ENCODE measurements at regions not wholly inside any gene's neighbourhood (a gene's known extent, or its start where the extent isn't known, plus 50 kb on each side); places are given as distances from the start of the nearest gene placed in this dataset.

GRCh38 chr15:68508485-68509189 lies 70.2 kb upstream of the CORO2B start:
- Histone ChIP-seq H3K27me3 (ENCODE audit: control insufficient read depth, extremely low read depth, insufficient read depth, low read length) (peaks cover 24% of the 10 kb centered on the region), H3K9ac (ENCODE audit: control insufficient read depth, extremely low read depth, insufficient read depth, low read length) (no peak overlapping the region), H3K9me1 (ENCODE audit: control insufficient read depth, extremely low read depth, insufficient read depth, low read length) (no peaks in the 10 kb centered on the region), H3K4me2 (ENCODE audit: control insufficient read depth, extremely low read depth, insufficient read depth, low read depth, low read length) (no peak overlapping the region), H3K79me2 (ENCODE audit: control insufficient read depth, insufficient read depth, low read length) (no peaks in the 10 kb centered on the region), H3K27ac (ENCODE audit: control insufficient read depth, insufficient read depth, low read length) (no peak overlapping the region), H3K36me3 (ENCODE audit: control insufficient read depth in 2 of 2, extremely low read depth in 1 of 2, insufficient read depth in 2 of 2, low read length in 2 of 2) (no peaks in the 10 kb centered on the region), H4K20me1 (ENCODE audit: control insufficient read depth, extremely low read depth, insufficient read depth, low read length) (no peaks in the 10 kb centered on the region), H3K4me3 (ENCODE audit: control insufficient read depth in 2 of 3, extremely low read depth in 1 of 3, insufficient read depth in 2 of 3, low read depth in 1 of 3, low read length in 3 of 3) (no peak overlapping the region), H3K9me3 (ENCODE audit: control insufficient read depth, low read depth, low read length) (no peaks in the 10 kb centered on the region), H2AFZ (ENCODE audit: control insufficient read depth, low read length) (no peak overlapping the region), H3K4me1 (ENCODE audit: control insufficient read depth, extremely low read depth, insufficient read depth, low read length) (no peaks in the 10 kb centered on the region)
- dilution Hi-C loops (cut with MboI; ENCODE audit: extremely low pct_ligation_motif_present, low sequenced_read_pairs), result no loop called here
- FAIRE-seq (no peak), DNase-seq (ENCODE audit: low read depth, low spot score) (no peak)
- TF ChIP-seq EZH2 (IDR thresholded peaks at IDR 0.05; ENCODE audit: low read length) (no peak), CTCF (optimal IDR thresholded peaks at IDR 0.05 in 1 of 3, IDR thresholded peaks at IDR 0.05 in 1 of 3, conservative IDR thresholded peaks at IDR 0.05 in 1 of 3; ENCODE audit: extremely low read depth in 1 of 3, insufficient read depth in 2 of 3, low read length in 3 of 3) (no peak)

DNA sequence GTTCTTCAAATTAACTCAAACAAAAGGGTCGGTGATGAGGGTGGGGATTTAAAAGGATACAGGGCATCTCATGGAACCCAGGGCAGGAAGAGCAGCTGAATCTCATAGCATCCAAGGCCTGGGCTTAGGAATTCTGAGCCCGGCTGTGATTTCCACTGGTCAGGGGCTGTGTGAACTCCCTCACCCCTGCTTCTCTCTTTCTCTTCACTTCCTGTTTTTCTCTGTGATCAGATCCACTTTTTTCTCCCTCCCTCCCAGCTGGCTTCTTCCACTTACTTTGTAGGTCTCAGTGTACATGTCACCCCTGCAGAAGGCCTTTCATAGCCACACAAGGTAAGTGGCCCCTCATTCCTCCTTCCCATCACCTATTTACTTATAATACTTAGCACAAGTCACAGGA lies 68.2 kb upstream of the CORO2B start:
- Histone ChIP-seq H3K4me1 (ENCODE audit: control insufficient read depth, extremely low read depth, insufficient read depth, low read length) (no peaks in the 10 kb centered on the region), H3K9me3 (ENCODE audit: control insufficient read depth, low read depth, low read length) (no peaks in the 10 kb centered on the region), H3K27me3 (ENCODE audit: control insufficient read depth, extremely low read depth, insufficient read depth, low read length) (peaks cover 24% of the 10 kb centered on the region), H3K9me1 (ENCODE audit: control insufficient read depth, extremely low read depth, insufficient read depth, low read length) (no peaks in the 10 kb centered on the region), H4K20me1 (ENCODE audit: control insufficient read depth, extremely low read depth, insufficient read depth, low read length) (no peaks in the 10 kb centered on the region), H3K4me3 (ENCODE audit: control insufficient read depth in 2 of 3, extremely low read depth in 1 of 3, insufficient read depth in 2 of 3, low read depth in 1 of 3, low read length in 3 of 3) (no peak overlapping the region), H3K27ac (ENCODE audit: control insufficient read depth, insufficient read depth, low read length) (no peak overlapping the region), H2AFZ (ENCODE audit: control insufficient read depth, low read length) (no peak overlapping the region), H3K9ac (ENCODE audit: control insufficient read depth, extremely low read depth, insufficient read depth, low read length) (no peak overlapping the region), H3K79me2 (ENCODE audit: control insufficient read depth, insufficient read depth, low read length) (no peaks in the 10 kb centered on the region), H3K4me2 (ENCODE audit: control insufficient read depth, extremely low read depth, insufficient read depth, low read depth, low read length) (no peak overlapping the region), H3K36me3 (ENCODE audit: control insufficient read depth in 2 of 2, extremely low read depth in 1 of 2, insufficient read depth in 2 of 2, low read length in 2 of 2) (no peaks in the 10 kb centered on the region)
- dilution Hi-C loops (cut with MboI; ENCODE audit: extremely low pct_ligation_motif_present, low sequenced_read_pairs), result no loop called here
- TF ChIP-seq EZH2 (IDR thresholded peaks at IDR 0.05; ENCODE audit: low read length) (no peak), CTCF (optimal IDR thresholded peaks at IDR 0.05 in 1 of 3, IDR thresholded peaks at IDR 0.05 in 1 of 3, conservative IDR thresholded peaks at IDR 0.05 in 1 of 3; ENCODE audit: extremely low read depth in 1 of 3, insufficient read depth in 2 of 3, low read length in 3 of 3) (no peak)
- FAIRE-seq (no peak), DNase-seq (ENCODE audit: low read depth, low spot score) (no peak)
